ENCODE measurements at regions not wholly inside any gene's neighbourhood (a gene's known extent, or its start where the extent isn't known, plus 50 kb on each side); places are given as distances from the start of the nearest gene placed in this dataset.

GRCh38 chr13:63979951-63980350 is 2564.3 kb upstream of the PCDH20 start:
- no peak for DNase-seq (ENCODE audit: low read depth in 2 of 2)

GRCh38 chr13:63972328-63972727 is 2556.7 kb upstream of the PCDH20 start:
- no peak for DNase-seq (ENCODE audit: low read depth in 2 of 2)

- no peak for DNase-seq (ENCODE audit: low read depth in 2 of 2)
Observed at GRCh38 chr13:63954683-63955082, 2539.0 kb upstream of the PCDH20 start.

- no peak for DNase-seq (ENCODE audit: low read depth in 2 of 2)
Observed at GRCh38 chr13:63948045-63948444, 2532.4 kb upstream of the PCDH20 start.

- no peak for DNase-seq (ENCODE audit: low read depth in 2 of 2)
Observed at GRCh38 chr13:63944911-63945310, 2529.3 kb upstream of the PCDH20 start.

GRCh38 chr13:63942372-63942771 is 2526.7 kb upstream of the PCDH20 start:
- no peak for DNase-seq (ENCODE audit: low read depth in 2 of 2)

GRCh38 chr13:63938851-63939250 is 2523.2 kb upstream of the PCDH20 start:
- no peak for DNase-seq (ENCODE audit: low read depth in 2 of 2)

GRCh38 chr13:63910511-63910910 is 2494.9 kb upstream of the PCDH20 start:
- no peak for DNase-seq (ENCODE audit: low read depth in 2 of 2)

GRCh38 chr13:63909726-63910375 is 2494.2 kb upstream of the PCDH20 start:
- no peak for DNase-seq (ENCODE audit: low read depth in 2 of 2)

- no peak for DNase-seq (ENCODE audit: low read depth in 2 of 2)
Observed at GRCh38 chr13:63902141-63902540, 2486.5 kb upstream of the PCDH20 start.

- no peak for DNase-seq (ENCODE audit: low read depth in 2 of 2)
Observed at GRCh38 chr13:63901630-63902029, 2486.0 kb upstream of the PCDH20 start.

GRCh38 chr13:63900406-63900805 is 2484.8 kb upstream of the PCDH20 start:
- DNase-seq (ENCODE audit: low read depth in 2 of 2) = no peak

- DNase-seq (ENCODE audit: low read depth in 2 of 2) = no peak
Observed at GRCh38 chr13:63896321-63896720, 2480.7 kb upstream of the PCDH20 start.

GRCh38 chr13:63882052-63882451 is 2466.4 kb upstream of the PCDH20 start:
- DNase-seq (ENCODE audit: low read depth in 2 of 2) = no peak

- DNase-seq (ENCODE audit: low read depth in 2 of 2) = no peak
Observed at GRCh38 chr13:63880705-63881104, 2465.1 kb upstream of the PCDH20 start.

GRCh38 chr13:63873936-63874335 is 2458.3 kb upstream of the PCDH20 start:
- no peak for DNase-seq (ENCODE audit: low read depth in 2 of 2)

- no peak for DNase-seq (ENCODE audit: low read depth in 2 of 2)
Observed at GRCh38 chr13:63864171-63864902, 2448.7 kb upstream of the PCDH20 start.

- DNase-seq (ENCODE audit: low read depth in 2 of 2) = no peak
Observed at GRCh38 chr13:63855457-63856118, 2439.9 kb upstream of the PCDH20 start.

- DNase-seq (ENCODE audit: low read depth in 2 of 2) = no peak
Observed at GRCh38 chr13:63853816-63854215, 2438.2 kb upstream of the PCDH20 start.

- no peak for DNase-seq (ENCODE audit: low read depth in 2 of 2)
Observed at GRCh38 chr13:63851526-63851925, 2435.9 kb upstream of the PCDH20 start.

GRCh38 chr13:63843766-63844699 is 2428.4 kb upstream of the PCDH20 start:
- DNase-seq (ENCODE audit: low read depth in 2 of 2) = no peak

- DNase-seq (ENCODE audit: low read depth in 2 of 2) = no peak
Observed at GRCh38 chr13:63842102-63842501, 2426.5 kb upstream of the PCDH20 start.
